ENCODE measurements at regions not wholly inside any gene's neighbourhood (a gene's known extent, or its start where the extent isn't known, plus 50 kb on each side); places are given as distances from the start of the nearest gene placed in this dataset.

GRCh38 chr1:38708701-38709258 lies 150.8 kb downstream of the RRAGC start:
- TF ChIP-seq EZH2 (IDR thresholded peaks at IDR 0.05; ENCODE audit: low read length, missing control alignments) (no peak), CTCF (conservative IDR thresholded peaks at IDR 0.05 in 1 of 2, IDR thresholded peaks at IDR 0.05 in 1 of 2; ENCODE audit: low read depth in 1 of 2, low read length in 2 of 2) (no peak)

All from fibroblast of lung (primary cell).